ENCODE measurements at regions not wholly inside any gene's neighbourhood (a gene's known extent, or its start where the extent isn't known, plus 50 kb on each side); places are given as distances from the start of the nearest gene placed in this dataset.
"Not testable (repeated sequence)": the region's sequence is repeated elsewhere in the genome, so short reads cannot be mapped to it uniquely, and the experiment has no call there.

DNA sequence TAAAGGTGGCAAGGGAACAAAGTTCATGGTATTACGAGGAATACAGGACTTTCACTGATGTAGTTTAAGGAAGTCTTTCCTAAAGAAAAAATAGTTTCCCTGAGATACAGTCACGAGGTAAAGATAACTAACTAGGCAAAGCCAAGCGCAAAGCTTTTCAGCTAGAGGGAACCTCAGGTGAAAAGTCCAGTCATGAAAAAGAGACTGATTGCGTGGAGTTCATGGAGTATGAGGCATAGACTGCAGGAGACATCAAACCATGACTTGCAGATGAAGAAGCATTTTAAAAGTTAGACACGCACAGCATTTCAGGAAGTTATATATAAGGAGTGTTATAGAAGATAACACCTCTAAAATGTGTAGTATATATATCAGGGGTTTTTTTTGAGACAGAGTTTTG, 205.6 kb upstream of the ZNF184 start:
- no peak for DNase-seq (ENCODE audit: low read depth in 2 of 2)

DNA sequence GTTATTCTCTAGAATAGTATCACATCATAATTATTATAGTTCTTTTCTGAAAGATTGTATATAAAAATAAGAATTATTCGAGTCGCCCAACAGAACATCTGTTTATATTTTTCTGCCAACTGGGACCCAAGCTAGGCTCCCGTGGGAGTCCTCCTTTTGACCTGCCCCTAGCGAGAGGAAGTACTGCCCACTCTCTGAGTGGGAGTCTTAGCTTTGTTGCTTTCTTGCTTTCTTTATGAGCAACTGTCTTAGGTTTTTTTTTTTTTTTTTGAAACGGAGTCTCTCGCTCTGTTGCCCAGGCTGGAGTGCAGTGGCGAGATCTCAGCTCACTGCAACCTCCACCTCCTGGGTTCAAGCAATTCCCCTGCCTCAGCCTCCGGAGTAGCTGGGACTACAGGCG, 202.0 kb upstream of the ZNF184 start:
- no peak for DNase-seq (ENCODE audit: low read depth in 2 of 2)

DNA sequence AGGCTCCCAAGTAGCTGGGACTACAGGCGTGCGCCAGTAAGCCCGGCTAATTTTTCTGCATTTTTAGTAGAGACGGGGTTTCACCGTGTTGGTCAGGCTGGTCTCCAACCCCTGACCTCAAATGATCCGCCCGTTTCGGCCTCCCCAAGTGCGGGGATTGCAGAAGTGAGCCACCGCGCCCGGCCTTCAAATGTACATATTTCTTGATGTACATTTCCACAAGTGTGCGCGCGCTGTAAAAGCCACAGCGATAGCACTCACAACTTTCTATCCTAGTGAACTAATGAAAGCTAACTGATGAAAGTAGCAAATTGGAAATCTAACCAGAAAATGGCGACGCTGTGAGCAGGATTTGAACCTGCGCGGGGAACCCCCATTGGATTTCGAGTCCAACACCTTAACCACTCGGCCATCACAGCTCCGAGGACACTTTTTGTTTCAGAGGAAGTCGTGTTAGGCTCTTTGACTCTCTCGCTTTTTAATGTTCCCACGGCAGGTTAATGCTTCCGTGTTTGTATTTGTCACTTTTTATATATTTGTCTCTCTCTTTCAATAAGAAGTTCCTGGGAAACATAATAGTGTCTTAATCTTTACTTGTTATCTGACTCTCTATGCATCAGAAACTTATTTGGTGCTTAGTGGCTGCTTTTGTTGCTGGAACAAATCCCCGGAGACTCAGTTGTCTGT, 199.4 kb upstream of the ZNF184 start:
- DNase-seq (ENCODE audit: low read depth in 2 of 2): no peak

DNA sequence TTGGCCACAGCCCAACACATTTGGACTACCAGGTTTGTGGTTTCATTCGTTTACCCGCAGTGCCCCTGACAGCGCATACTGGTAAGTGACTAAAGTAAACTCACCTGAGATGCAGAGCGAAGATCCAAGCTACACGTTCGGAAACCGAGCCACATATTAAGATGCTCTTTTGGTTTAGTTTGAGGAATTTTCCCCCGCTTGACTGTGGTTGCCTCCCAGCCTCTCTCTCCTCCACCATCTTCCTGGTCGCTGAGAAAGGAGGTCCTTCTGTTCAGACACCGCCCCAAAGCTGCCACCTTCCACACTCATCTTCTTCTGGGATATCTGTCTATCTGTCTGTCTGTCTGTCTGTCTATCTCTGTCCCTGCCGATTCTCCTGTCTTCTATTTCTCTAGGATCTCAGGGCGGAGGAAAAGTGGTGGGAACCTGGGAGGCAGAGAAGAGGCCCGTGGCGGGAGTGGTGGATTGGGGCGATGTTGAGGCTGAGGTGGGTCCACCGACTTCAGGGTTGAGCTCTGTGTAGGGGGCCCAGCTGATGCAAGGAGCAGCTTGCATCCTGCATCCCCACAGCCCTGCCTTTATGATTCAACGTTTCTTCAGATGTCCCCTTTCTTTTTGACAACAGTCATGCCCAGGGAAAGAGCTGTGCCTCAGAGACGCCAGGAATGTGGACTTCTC, 196.9 kb upstream of the ZNF184 start:
- DNase-seq (ENCODE audit: low read depth in 2 of 2): no peak

DNA sequence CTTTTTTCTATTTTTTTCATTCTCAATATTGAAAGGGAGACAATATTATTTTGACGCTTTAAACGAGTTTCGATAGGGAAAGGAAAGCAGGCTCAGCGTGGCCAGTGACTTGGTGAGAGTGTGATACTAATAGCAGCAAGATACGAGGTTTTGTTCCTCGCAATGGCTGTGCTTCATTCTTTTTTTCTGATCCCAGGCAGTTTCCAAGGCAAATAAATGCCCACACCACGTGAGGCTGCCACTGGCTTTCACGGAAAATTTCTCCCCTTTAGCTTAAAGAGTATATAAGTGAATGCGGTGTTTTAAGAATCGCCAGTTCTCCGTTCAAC, 196.4 kb upstream of the ZNF184 start:
- no peak for DNase-seq (ENCODE audit: low read depth in 2 of 2)

DNA sequence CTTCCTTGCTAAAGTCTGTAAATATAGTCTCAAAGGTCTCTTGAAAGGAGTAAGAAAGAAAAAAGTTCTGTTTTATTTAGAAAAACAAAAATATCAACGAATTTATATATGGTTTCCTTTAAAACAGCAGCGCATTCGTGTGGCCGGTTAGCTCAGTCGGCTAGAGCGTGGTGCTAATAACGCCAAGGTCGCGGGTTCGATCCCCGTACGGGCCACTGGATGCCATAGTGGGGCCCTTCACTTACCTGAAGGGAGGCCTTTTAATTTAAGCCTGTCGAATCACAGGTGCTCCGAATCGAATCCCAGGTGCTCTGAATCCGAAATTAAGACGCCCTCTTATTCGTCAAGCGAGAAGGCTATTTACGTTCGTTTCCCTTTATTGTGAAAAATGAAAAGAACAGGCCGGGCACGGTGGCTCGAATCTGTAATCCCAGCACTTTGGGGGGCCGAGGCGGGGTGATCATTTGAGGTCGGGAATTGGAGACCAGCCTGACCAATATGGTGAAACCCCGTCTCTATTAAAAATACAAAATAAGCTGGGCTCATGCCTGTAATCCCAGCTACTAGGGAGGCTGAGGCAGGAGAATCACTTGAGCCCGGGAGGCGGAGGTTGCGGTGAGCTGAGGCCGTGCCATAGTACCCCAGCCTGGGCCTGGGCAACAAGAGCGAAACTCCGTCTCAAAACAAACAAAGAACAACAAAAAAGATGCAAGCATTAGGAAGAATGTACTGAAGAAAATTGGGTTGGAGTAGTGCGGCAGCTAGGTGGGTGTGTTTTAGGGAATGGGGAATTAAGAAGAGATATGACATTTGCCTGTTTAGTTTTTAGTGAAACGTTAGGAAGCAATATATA, 195.8 kb upstream of the ZNF184 start:
- peak; percentile 60 to 80 for DNase-seq (ENCODE audit: low read depth in 2 of 2)

DNA sequence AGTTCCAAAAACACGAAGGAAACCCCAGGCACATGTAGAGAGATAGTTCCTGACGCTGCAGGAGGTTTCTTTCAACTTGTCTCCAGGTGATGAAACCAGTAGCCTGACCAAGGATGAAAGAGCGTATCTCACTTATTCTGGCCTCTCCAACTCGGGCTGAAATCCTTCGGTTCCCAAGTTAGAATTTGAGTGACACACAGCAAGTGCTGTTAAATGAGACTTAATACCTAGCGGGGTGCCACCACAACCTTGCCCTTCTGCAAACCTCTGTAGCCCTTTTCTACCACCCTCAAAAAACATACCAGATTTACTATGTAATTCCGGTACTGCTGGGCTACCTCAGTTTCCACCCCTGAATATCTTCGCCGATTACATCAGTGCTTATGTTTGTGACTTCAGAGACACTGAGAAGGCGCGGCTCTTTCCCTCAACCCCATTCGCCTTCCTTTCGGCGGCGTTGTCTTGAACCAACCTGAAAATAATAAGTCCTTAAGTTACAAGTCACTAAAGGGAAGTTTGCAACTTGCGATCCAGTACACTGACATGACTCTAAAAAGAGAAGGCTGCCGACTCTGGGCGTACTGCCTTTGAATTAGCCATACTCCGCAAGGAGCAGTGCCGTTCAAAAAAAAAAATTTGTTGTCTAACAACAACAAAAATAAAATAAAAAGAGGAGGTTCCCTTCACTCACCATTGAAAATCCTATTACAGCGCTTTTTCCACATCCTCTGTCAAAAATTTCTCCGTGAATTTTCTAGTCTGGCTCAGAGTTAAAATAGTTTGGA, 194.9 kb upstream of the ZNF184 start:
- no peak for DNase-seq (ENCODE audit: low read depth in 2 of 2)

DNA sequence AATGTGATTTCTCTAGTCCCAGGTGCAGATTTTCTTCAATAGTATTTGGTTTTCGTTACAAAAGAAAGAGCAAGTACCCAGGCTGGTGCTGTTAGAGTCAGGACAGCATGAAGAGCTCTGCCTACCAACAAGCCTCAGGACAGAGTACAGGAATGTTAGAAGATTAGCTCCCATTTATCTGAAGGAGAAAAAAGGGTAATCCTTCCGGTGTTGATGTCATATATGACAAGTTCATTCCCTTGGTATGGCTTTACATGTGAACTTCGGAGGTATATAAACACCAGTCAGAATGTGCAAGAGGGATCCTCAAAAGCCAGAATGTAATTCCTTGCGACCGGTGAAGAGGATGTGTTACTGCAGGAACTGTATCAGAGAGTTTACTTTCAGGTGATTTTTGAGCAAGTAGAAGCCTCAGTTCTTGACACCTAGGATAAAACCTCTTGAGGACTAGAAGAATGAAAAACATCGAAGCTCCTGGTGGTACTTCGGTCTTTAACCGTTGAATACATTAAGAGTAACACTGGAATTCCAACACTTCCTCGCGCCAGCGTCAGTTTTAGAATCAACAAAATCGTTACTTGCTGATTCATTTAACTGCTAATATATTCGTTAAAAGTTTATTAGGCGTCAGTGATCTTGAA, 194.2 kb upstream of the ZNF184 start:
- DNase-seq (ENCODE audit: low read depth in 2 of 2): no peak

DNA sequence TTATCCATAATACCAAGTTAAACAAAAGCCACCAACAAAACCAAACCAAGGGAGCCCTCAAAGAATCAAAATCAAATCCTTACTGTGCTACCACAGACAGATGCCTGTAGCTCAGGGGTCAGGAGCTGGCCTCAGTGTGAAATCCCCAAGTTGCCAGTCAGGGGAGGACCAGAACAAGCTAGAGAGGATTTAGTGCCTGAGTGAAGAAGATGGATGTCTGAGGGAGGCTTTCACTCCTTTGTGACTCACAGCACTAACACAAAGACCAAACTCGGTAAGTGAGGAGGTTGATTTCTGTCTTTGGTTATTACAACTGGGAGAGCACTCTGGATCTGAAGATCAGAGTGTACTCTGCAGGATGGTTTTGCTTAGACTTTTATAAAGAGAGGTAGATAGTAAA, 189.9 kb upstream of the ZNF184 start:
- no peak for DNase-seq (ENCODE audit: low read depth in 2 of 2)

DNA sequence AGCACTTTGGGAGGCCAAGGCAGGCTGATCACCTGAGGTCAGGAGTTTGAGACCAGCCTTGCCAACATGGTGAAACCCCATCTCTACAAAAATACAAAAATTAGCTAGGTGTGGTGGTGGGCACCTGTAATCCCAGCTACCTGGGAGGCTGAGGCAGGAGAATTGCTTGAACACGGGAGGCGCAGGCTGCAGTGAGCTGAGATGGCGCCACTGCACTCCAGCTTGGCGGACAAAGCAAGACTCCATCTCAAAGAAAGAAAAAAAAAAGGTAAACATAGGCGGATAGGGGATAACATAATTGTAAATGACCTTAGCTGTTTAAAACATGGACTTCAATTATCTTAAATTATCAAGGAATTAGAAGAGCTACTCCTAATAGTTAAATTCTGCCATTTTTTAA, 189.3 kb upstream of the ZNF184 start:
- not testable (repeated sequence) for DNase-seq (ENCODE audit: low read depth in 2 of 2)

DNA sequence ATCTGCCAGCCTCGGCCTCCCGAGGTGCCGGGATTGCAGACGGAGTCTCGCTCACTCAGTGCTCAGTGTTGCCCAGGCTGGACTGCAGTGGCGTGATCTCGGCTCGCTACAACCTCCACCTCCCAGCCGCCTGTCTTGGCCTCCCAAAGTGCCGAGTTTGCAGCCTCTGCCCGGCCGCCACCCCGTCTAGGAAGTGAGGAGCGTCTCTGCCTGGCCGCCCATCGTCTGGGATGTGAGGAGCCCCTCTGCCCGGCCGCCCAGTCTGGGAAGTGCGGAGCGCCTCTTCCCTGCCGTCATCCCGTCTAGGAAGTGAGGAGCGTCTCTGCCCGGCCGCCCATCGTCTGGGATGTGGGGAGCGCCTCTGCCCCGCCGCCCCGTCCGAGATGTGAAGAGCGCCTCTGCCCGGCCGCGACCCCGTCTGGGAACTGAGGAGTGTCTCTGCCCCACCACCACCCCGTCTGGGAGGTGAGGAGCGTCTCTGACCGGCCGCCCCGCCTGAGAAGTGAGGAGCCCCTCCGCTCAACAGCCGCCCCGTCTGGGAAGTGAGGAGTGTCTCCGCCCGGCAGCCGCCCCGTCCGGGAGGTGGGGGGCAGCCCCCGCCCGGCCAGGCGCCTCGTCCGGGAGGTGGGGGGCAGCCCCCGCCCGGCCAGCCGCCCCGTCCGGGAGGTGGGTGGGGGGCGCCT, 180.4 kb upstream of the ZNF184 start:
- not testable (repeated sequence) for DNase-seq (ENCODE audit: low read depth in 2 of 2)

DNA sequence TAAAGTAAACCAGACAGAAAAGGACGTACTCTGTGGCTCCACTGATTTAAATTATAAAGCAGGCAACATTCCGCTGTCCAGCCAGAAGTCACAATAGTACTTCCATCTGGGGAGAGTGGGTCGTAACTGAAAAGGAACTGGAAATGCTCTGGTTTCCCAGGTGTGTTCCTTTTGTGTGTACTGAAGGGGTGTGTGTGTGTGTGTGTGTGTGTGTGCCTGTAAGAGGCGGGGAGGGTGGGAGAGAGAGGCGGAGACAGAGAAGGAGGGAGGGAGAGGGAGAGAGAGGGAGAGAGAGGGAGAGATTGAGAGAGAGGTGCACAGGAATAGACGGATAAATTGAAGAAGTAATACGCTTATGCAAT, 178.4 kb upstream of the ZNF184 start:
- no peak for DNase-seq (ENCODE audit: low read depth in 2 of 2)

DNA sequence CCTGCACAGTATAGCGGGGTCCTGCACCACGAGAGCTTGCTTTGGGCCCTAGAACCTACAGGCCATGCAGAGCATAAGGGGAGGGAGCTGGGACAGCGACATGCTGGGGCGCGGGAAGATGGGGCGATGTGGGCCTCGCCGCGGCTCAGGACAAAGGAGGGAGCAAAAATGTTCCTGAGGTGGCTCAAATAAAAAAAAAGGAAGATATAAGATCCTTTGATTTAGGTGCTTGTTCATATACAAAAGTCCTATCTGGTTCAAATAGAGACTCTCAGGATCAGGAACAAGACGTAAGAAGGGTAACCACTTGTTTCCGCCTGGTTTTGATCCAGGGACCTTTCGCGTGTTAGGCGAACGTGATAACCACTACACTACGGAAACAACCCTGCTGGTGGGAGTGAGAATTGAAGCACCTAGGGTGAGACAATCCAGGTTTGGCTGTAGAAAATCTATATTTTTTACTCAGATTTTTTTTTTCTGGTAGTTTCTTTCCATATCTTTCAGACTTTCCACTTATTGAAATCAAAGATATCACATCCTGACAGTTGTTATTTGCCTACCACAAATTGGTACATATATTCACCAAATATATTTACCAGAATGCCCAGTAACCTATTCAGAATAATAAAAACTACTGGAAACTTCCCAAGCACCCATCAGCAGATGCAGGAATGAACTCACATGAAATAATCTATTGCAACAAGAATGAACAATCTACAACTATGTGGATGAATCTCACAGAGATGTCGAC, 177.9 kb upstream of the ZNF184 start:
- peak; percentile 42 to 71 for DNase-seq (ENCODE audit: low read depth in 2 of 2)

DNA sequence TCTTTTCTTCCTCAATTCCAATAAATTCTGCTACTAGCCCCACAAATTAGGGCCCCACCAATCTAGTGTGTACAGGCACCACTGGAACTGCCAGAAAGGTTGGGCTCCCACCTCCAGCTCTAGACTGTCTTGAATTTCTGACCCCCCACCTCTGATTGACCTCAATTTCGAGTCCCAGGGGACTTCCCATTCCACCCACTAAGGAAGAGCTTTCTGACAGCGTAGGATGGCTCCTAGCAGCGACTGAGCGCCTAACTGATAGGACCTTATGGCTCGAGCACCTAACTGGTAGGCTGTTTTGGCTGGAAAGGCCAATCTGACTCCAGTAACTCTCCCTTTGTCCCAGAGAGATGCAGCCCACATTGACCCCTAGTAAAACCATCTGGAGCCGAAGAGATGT, 171.6 kb upstream of the ZNF184 start:
- no peak for DNase-seq (ENCODE audit: low read depth in 2 of 2)

DNA sequence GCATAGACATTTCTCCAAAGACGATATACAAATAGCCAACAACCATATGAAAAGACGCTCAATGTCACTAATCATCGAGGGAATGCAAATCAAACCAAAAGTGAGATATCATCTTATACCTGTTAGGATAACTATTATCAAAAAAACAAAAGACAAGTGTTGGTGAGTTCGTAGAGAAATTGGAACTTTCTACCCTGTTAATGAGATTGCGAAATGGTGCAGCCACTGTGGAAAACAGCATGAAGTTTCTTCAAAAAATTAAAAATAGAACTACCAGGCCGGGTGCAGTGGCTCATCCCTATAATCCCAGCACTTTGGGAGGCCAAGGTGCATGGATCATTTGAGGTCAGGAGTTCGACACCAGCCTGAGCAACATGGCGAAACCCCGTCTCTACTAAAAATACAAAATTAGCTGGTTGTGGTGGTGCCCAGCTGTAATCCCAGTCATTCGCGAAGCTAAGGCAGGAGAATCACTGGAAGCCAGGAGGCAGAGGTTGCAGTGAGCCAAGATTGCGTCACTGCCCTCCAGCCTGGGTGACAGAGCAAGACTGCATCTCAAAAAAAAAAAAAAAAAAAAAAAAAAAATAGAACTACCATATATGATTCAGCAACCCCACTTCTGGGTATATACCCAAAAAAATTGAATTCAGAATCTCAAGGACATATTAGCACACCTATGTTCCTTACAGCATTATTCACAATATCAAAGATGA, 170.0 kb upstream of the ZNF184 start:
- no peak for DNase-seq (ENCODE audit: low read depth in 2 of 2)

DNA sequence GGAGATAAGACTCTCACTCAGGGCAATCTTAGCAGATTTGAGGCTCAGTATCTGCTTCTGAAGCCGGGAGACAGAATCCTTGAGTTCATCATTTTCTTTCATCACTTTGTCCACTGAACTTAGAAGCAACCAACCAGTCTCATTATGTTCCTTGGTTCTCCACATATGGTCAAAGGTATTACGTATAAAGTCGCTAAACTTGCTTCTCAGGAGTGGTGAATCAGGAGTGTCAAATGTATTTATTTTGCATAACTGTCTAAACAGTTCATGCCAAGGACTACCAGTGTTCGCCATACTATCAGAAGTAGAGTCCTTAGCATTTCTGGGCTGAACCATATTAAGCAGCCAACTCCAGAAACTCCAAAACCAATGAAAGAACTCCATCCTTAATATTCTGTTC, 163.0 kb upstream of the ZNF184 start:
- DNase-seq (ENCODE audit: low read depth in 2 of 2): not testable (repeated sequence)

DNA sequence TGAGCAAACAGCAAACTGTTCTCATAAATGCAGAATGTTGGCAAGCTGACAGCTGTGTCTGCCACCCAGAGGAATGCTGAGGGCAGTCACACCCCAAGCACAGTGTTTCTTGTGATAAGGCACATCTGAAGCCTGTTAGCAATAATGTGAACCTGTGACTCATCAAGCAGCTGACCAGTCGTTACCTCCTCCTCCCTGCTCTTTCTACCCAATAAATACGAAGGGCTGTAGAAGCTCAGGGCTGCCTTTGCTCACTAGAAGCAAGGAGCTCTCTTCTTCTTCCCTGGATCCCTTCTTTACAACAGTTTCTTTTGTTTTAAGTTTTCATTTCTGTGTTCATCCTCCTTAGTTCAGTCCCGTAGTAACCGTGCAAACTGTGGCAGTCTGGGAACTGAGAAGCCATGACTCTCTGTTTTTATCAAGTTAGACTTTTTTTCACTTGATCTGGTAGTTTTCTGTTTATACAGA, 160.3 kb upstream of the ZNF184 start:
- not testable (repeated sequence) for DNase-seq (ENCODE audit: low read depth in 2 of 2)

DNA sequence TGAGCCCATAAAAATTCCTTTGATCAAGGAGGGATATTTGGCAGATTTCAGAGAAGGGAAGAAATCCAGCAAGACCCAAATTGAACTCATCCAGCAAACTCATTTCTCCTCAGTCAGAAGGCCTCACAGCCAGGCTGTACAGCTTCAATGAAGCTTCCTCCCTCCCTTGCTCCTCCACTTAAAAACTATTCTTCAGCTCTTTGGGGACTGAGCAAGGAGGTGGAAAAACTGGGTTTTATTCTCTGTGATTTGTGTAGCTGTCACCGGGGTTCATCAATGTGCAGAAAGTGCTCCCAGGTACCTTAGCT, 158.7 kb upstream of the ZNF184 start:
- DNase-seq (ENCODE audit: low read depth in 2 of 2): no peak

DNA sequence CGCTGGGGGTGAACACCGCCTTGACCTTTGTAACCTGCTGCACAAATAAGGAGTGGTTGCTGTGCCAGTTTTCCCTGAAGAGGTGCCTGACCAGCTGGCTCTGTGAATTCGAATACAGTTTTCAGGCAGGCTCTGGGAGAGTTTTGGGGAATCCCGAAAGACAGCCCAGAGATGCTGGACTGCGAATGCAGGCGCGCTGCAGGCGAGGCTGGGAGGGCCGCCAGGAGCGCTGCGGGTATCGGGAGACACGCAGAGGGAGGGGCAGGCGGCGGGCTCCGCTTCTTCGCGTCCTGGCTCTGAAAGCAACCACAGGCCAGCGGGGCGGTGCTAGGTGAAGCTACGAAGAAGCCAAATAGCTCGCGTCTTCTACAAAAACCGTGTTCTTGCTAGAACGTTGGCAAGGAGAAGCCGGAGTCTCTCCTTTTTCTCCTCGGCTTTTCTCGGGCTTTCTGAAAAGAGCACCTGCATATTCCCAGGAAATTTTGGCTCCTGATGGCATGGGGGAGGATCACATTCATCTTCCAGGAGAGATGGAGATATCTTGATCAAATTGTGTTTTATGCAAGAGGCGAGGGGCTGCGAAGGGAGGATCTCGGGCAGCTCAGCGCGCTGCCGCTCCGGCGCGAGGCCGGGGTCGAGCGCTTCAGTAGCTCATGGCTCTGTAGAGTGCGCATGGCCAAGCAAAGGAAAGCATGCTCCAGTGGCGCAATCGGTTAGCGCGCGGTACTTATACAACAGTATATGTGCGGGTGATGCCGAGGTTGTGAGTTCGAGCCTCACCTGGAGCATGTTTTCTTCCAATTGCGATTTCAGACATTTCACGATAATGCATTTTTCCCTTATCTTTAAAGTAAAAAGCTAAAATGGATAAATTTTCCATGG, 158.1 kb upstream of the ZNF184 start:
- peak; percentile 40 to 75 for DNase-seq (ENCODE audit: low read depth in 2 of 2)
